Neural progenitor cell (in vitro differentiated cells): ENCODE measurements at regions not wholly inside any gene's neighbourhood (a gene's known extent, or its start where the extent isn't known, plus 50 kb on each side); places are given as distances from the start of the nearest gene placed in this dataset.

Experiments used
- EZH2phosphoT487 ChIP-seq: fragments of 200-600 bp; sonication (generic); IDR thresholded peaks from 2 replicates; pipeline ENCODE4 v1.6.1; 2017; ENCODE audit warnings: antibody characterized with exemption
- TF ChIP-seq, protein P1 (sequence below): fragments of 200-600 bp; sonication (generic); IDR thresholded peaks from 2 replicates; pipeline ENCODE4 v1.5.1; 2017; ENCODE audit warnings: antibody characterized with exemption, mild to moderate bottlenecking

DNA sequence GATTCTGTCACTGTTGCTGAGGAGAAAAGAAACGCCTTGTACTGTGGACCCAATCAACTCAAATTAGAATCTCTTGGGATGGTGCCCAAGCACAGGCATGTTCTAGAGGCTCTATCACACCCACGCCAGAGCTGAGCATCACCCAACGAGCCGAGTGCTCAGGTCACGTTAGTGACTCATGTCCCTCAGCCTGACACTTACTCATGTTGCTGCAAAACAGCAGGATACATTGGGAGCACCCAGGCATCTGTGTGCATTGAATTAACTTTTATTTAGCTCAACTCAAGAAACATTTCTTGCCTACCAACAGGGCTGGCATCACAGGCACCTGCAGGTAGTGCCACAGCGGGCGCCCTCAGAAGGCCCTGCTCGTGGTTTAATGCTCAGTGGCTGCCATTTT, 149.8 kb downstream of the ETS2 start:
- no peak for TF ChIP-seq EZH2phosphoT487
- TF ChIP-seq, protein P1, sequence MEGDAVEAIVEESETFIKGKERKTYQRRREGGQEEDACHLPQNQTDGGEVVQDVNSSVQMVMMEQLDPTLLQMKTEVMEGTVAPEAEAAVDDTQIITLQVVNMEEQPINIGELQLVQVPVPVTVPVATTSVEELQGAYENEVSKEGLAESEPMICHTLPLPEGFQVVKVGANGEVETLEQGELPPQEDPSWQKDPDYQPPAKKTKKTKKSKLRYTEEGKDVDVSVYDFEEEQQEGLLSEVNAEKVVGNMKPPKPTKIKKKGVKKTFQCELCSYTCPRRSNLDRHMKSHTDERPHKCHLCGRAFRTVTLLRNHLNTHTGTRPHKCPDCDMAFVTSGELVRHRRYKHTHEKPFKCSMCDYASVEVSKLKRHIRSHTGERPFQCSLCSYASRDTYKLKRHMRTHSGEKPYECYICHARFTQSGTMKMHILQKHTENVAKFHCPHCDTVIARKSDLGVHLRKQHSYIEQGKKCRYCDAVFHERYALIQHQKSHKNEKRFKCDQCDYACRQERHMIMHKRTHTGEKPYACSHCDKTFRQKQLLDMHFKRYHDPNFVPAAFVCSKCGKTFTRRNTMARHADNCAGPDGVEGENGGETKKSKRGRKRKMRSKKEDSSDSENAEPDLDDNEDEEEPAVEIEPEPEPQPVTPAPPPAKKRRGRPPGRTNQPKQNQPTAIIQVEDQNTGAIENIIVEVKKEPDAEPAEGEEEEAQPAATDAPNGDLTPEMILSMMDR: no peak
